ACC112 (cell line): ENCODE measurements at regions not wholly inside any gene's neighbourhood (a gene's known extent, or its start where the extent isn't known, plus 50 kb on each side); places are given as distances from the start of the nearest gene placed in this dataset.

ENCODE experiments used
- H2AFZ ChIP-seq: fragments of 200-600 bp; sonication (generic); one replicate; pipeline ENCODE4 v1.6.0; 2017; ENCODE audit warnings: antibody characterized with exemption, low read length; ENCODE audit not compliant: unreplicated experiment
- H3K27ac ChIP-seq: fragments of 200-600 bp; sonication (generic); 2 replicates; pipeline ENCODE4 v1.5.1; 2014; ENCODE audit warnings: low read depth, mild to moderate bottlenecking, antibody characterized with exemption, low read length, moderate library complexity
- H3K27me3 ChIP-seq: fragments of 200-600 bp; sonication (generic); 2 replicates; pipeline ENCODE4 v1.6.1; 2014; ENCODE audit warnings: mild to moderate bottlenecking, antibody characterized with exemption, low read length, moderate library complexity, mixed read lengths; ENCODE audit not compliant: insufficient read depth
- H3K36me3 ChIP-seq: fragments of 200-600 bp; sonication (generic); 2 replicates; pipeline ENCODE4 v1.6.1; 2016; ENCODE audit warnings: mild to moderate bottlenecking, antibody characterized with exemption, low read length, moderate library complexity, mixed read lengths; ENCODE audit not compliant: insufficient read depth
- H3K4me1 ChIP-seq: fragments of 200-600 bp; sonication (generic); one replicate; pipeline ENCODE4 v1.6.1; 2016; ENCODE audit warnings: low read length, mixed read lengths; ENCODE audit not compliant: insufficient read depth, unreplicated experiment, control insufficient read depth
- H3K4me3 ChIP-seq: fragments of 200-600 bp; sonication (generic); 2 replicates; pipeline ENCODE4 v1.5.1; 2014; ENCODE audit warnings: mild to moderate bottlenecking, low read depth, low read length
- H3K79me2 ChIP-seq: fragments of 200-600 bp; sonication (generic); one replicate; pipeline ENCODE4 v1.6.0; 2016; ENCODE audit warnings: low read length; ENCODE audit not compliant: control insufficient read depth, unreplicated experiment, insufficient read depth

DNA sequence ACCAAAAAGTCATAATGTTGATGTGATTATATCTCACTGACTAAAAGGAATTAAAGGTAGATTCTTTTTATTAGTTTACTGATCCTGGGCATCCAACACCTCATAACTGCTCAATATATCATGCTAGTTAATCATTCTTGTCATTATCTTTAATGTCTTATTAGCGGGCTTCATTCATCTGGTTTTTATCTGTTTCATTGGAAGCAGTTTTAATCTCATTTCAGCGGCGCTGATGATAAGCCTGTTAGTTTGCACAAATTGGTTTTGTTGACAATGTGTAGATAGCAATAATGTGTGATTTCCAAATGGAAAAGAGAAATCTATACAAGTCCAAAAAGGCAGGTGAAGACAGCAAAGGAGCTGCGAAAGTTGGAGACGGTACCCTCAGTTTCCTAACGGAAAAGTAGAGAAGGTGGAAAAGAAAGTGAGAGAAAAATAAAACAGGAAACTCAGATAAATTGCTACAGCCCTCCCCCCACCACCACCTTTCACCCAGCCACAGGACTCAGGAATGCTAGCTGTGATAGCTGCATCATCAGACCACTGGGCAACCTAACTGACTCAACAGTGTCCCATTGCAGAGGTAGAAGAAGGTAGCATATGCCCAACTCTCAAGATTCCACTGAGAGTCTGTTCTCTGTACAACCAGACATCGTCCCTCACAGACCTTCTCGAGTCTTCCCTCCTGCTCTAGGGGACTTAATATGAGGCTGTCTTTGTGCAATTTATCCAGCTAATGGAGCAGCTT, 241.7 kb upstream of the CAMK1G start:
- H3K27ac ChIP-seq = no peak overlapping the region
- peaks cover 4% of the 10 kb centered on the region for H3K4me1 ChIP-seq
- H3K36me3 ChIP-seq = no peaks in the 10 kb centered on the region
- no peaks in the 10 kb centered on the region for H3K79me2 ChIP-seq
- H3K4me3 ChIP-seq = no peak overlapping the region
- H3K27me3 ChIP-seq = no peaks in the 10 kb centered on the region
- no peak overlapping the region for H2AFZ ChIP-seq

DNA sequence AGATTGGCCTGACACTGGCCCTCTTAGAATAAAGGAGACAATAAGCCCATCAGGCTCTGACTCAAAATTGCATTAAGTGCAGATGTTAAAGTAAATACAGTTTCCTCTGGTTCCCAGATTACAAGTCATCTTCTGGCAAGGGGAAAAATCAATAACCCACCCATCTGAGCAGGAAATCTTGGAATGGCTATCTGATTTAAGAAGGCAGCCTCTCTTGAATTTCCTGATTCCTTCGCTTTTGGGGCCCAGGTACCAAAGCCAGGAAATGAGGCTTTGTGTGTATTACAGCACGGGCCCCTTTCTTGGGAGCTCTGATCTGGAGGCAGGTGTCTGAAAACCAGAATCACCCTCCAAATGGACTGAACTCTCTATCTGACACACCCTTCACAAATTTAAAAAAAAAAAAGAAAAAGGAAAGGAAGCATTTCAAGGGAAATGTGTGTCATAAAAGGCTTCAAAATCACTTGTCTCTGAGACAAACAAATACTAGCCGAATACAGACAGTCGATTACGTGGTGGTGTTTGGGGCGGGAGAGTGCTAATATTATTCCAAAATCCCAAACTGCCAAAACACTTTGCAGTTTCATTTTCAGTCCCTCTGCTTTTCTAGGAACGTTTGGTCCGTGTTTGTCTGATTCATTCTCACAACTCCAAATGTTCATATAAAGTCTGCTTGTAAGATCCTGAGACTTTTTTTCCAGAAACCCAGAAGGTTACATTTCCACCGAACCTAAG, 240.9 kb upstream of the CAMK1G start:
- Histone ChIP-seq H3K4me3 (peak overlapping the region; percentile 67), H2AFZ (peak overlapping the region; percentile 72), H3K79me2 (no peaks in the 10 kb centered on the region), H3K27me3 (no peaks in the 10 kb centered on the region), H3K27ac (no peak overlapping the region), H3K4me1 (peaks cover 4% of the 10 kb centered on the region), H3K36me3 (no peaks in the 10 kb centered on the region)

DNA sequence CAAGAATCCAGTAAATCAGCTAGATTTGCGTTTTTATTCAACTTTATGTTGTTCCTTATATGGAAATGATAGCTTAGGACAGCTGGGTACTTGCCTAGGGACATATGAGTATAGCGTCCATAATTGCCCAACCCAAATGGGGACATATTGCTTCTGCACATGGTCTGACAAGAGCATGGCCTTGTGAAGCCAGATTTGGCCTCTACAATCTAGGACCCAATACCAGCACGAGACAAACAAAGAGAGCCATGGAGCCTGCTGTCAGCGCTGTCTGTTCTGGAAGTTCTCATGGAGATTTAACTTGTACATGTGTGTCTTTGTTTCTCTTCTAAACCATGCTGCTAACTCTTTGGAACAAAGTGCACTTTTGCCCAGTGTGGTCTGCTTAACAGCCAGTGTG, 240.0 kb upstream of the CAMK1G start:
- Histone ChIP-seq H3K27ac (no peak overlapping the region), H3K79me2 (no peaks in the 10 kb centered on the region), H3K4me1 (peaks cover 4% of the 10 kb centered on the region), H3K36me3 (no peaks in the 10 kb centered on the region), H3K4me3 (peak overlapping the region; percentile 67; the same call in 1 of the 2 replicates), H2AFZ (peak overlapping the region; percentile 72), H3K27me3 (no peaks in the 10 kb centered on the region)

DNA sequence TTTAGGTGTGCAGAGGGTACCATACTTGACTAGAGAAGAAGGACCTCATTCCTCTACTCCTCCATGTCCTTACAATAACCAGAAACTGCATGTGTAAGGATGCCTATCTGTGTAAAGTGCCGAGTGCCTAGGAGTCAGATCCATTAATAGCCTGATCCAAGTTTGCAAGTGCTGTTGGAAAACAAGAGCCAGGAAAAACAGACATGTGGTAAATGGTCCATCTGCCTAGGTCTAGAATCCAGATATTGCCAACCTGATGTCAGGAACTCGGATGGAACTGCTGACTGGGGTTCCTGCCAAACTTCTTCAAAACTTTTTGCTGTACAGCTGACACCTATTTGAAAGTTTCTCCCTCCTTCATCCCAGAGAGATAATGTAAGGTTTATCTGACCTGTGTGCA, 239.4 kb upstream of the CAMK1G start:
- no peak overlapping the region for H2AFZ ChIP-seq
- no peaks in the 10 kb centered on the region for H3K79me2 ChIP-seq
- peaks cover 6% of the 10 kb centered on the region for H3K4me1 ChIP-seq
- H3K36me3 ChIP-seq = no peaks in the 10 kb centered on the region
- no peak overlapping the region for H3K27ac ChIP-seq
- H3K4me3 ChIP-seq = no peak overlapping the region
- H3K27me3 ChIP-seq = no peaks in the 10 kb centered on the region

DNA sequence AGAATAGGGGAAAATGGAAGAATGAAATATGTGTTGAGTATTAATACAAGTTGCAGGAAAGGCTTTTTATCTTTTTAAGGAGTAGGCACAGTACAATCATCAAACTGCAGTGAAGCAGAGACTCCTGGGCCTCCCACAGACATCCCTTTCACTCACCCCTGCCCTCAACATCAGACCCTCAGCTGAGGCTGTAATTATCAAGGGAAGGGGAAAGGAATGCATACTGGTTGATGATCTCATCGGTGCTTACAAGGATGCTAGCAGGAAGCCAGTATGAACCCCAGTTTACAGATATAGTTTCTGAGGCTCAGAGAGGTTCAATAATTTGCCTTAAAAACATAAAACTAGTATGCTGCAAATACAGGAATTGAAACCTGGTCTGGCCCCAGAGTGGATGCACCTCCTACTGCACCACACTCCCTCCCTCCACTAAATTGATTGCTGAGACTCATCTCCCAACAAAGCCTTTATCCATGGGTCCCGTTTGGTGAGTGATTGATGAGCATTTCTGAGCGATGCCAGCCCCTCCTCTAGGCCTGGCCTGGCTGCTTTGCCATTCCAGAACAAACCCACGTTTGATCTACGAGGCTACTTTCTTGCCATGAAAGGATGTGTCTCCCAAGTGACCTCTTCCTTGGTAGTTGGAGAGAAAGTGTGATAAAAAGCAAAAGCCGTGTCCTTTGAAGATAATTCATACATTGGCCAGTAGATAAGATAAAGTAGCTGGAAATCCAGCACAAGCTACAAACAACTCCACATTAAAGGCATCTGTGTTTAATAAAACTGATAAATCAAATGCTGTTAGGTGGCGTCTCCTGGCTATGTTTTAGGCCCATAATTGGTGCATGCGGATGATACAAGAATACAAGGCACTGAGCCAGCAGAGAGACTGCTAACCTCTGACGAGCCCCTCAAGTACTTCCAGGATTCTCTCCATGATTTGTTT, 233.9 kb upstream of the CAMK1G start:
- Histone ChIP-seq H3K27me3 (no peaks in the 10 kb centered on the region), H3K36me3 (no peaks in the 10 kb centered on the region)

DNA sequence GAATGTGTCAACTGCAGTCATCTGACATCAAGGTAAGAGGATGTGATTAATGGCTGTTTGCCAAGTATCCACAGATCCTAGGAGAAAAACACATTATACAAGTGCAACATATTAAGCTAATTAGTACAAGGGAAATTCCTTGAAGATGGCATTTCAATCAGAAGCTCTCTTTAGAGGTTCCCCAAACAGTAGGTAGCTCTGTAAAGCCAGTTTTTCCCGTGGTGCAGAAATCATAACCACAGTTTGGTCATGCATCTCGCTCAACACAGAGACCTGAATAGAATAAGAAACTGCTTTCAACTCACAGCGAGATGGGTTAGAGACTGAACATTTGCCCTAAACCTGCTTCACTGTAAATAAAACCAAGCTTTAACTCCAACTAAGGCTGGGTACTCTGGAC, 230.5 kb upstream of the CAMK1G start:
- Histone ChIP-seq H3K79me2 (no peaks in the 10 kb centered on the region), H3K27me3 (no peaks in the 10 kb centered on the region)

More for the DNA sequence above, 233.9 kb upstream of the CAMK1G start:
- Histone ChIP-seq H3K79me2 (no peaks in the 10 kb centered on the region), H3K4me1 (peaks cover 10% of the 10 kb centered on the region), H3K27ac (no peak overlapping the region), H2AFZ (no peak overlapping the region), H3K4me3 (no peak overlapping the region)

DNA sequence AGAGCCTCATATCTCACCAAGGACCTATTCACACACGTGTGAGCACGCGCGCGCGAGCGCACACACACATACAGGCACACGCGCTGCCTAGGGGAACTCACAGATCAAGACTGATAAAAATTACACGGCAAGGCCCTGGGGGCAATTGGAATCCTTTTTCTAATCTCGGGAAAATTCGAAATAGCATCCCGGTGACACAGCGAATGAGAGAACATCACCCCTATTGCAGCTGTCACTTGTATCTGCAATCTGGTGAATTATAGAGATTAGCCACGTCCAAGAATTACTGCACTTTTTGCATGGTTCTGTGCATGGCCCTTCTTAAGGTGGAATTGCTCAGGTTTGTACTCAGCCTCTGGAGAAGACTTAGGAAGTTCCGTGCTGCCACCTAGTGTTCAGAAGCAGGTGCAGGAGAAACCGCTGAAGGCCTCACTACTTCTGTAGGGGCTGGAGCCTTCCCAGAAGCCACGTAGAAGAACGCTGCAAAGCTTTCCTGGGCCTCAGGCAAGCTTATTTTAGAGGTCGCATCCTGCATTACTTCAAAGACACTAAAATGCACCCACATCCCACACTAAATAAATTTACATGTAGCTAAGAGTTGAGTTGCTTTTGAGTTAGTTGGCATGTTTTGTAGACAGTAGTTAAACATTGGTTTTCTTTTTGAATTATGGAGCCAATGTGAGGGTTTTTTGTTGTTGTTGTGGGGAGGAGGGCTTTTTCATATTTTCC, 229.2 kb upstream of the CAMK1G start:
- no peak overlapping the region for H3K4me3 ChIP-seq
- H3K27ac ChIP-seq = no peak overlapping the region
- H3K27me3 ChIP-seq = no peaks in the 10 kb centered on the region
- peaks cover 9% of the 10 kb centered on the region for H3K4me1 ChIP-seq
- no peaks in the 10 kb centered on the region for H3K79me2 ChIP-seq
- no peaks in the 10 kb centered on the region for H3K36me3 ChIP-seq
- H2AFZ ChIP-seq = peak overlapping the region; percentile 59

More for the DNA sequence above, 230.5 kb upstream of the CAMK1G start:
- H3K27ac ChIP-seq = no peak overlapping the region
- no peak overlapping the region for H3K4me3 ChIP-seq
- H2AFZ ChIP-seq = no peak overlapping the region
- H3K36me3 ChIP-seq = no peaks in the 10 kb centered on the region
- H3K4me1 ChIP-seq = peaks cover 11% of the 10 kb centered on the region

DNA sequence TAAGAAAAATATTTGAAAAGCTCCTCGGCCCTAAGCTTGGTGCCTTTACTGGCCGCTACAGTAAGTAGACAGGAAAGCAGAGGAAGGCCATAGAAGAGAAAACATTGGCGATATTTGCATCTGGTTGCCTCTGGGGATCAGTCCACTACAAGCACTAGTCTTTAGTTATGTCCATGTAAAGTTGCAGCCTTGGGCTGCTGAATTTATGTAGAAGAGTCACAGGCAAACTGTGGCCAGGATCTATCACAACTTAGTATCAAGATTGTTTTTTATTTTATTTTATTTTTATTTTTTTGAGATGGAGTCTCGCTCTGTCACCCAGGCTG, 228.7 kb upstream of the CAMK1G start:
- Histone ChIP-seq H3K79me2 (no peaks in the 10 kb centered on the region), H3K4me3 (no peak overlapping the region), H3K36me3 (no peaks in the 10 kb centered on the region), H3K27ac (no peak overlapping the region), H2AFZ (peak overlapping the region; percentile 59), H3K4me1 (peaks cover 4% of the 10 kb centered on the region), H3K27me3 (no peaks in the 10 kb centered on the region)

DNA sequence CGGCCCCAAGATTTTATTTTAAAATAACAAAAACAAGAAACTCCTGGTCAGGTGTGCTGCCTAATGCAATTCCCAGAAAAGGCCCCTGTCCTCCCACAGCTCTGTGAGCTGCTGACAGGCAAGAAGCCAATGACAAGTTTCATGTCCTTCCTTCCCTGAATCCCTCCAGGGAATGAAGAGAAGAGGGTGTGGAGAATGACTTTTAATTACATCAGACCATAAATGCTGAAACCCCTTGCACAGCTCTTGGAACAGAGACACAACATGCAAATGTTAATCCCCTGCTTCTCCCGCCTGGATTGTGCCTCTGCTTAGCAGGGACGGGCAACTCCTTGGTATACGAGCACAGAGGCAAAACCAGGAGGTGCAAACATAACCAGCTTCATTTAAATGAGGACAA, 228.1 kb upstream of the CAMK1G start:
- Histone ChIP-seq H3K27me3 (no peaks in the 10 kb centered on the region), H3K4me3 (no peak overlapping the region), H3K4me1 (peaks cover 4% of the 10 kb centered on the region), H3K36me3 (no peaks in the 10 kb centered on the region), H3K79me2 (no peaks in the 10 kb centered on the region), H2AFZ (no peak overlapping the region), H3K27ac (no peak overlapping the region)

DNA sequence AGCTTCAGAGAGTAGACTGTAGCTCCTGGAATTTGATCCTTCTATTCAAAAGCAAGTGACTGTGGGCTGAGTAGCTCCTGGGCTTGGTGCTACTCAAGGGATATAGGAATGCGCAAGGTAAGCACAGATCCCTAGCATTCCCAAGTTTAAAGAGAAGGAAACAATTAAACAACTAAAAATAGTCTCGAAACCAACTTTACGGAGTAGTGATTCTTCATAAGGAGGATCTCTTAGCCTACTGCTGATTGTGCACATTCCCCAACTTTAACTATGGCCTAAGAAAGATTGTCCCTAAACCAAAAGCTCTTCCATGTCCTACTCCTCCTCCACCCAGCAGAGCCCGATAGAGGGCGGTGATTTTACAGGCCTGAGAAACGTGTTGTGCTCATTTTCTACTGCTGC, 226.5 kb upstream of the CAMK1G start:
- Histone ChIP-seq H3K27me3 (no peaks in the 10 kb centered on the region), H3K36me3 (no peaks in the 10 kb centered on the region), H3K27ac (no peak overlapping the region), H3K79me2 (no peaks in the 10 kb centered on the region), H3K4me3 (no peak overlapping the region), H2AFZ (no peak overlapping the region), H3K4me1 (peaks cover 4% of the 10 kb centered on the region)
